Natural killer cell treated with Interleukin-12 subunit alpha and Interleukin-12 subunit beta and Interleukin-15 and Interleukin-18, amount 100 ng/mL, for 72 hours (primary cell): ENCODE measurements at regions not wholly inside any gene's neighbourhood (a gene's known extent, or its start where the extent isn't known, plus 50 kb on each side); places are given as distances from the start of the nearest gene placed in this dataset.
"Not testable (repeated sequence)": the region's sequence is repeated elsewhere in the genome, so short reads cannot be mapped to it uniquely, and the experiment has no call there.

Experiments used
- ATAC-seq, 2 donors: fragments of 150-1000 bp; cut with Tn5 transposase in 1 of 2; sonication (Bioruptor Pico), chemical (Tn5 transposase) in 1 of 2; 2 replicates each; pipeline ENCODE4 v1.10.0; 2021
- DNase-seq: peaks from one replicate; pipeline ENCODE4 v3.0.0; 2022; ENCODE audit warnings: low spot score
- H3K27ac Mint-ChIP-seq, 2 donors: 1 replicate in 1 of 2; 2 replicates in 1 of 2; pipeline ENCODE4 v1.8.0; 2022; ENCODE audit warnings: mixed read lengths in 2 of 2, mild to moderate bottlenecking in 1 of 2, moderate library complexity in 1 of 2
- H3K27me3 Mint-ChIP-seq, 2 donors: 1 replicate in 1 of 2; 2 replicates in 1 of 2; pipeline ENCODE4 v1.8.0; 2022; ENCODE audit warnings: mixed read lengths in 2 of 2
- H3K36me3 Mint-ChIP-seq: one replicate; pipeline ENCODE4 v1.8.0; 2022; ENCODE audit warnings: mixed read lengths
- H3K4me1 Mint-ChIP-seq, 2 donors: 1 replicate in 1 of 2; 2 replicates in 1 of 2; pipeline ENCODE4 v1.8.0; 2022; ENCODE audit warnings: low read depth in 2 of 2, mixed read lengths in 2 of 2, mild to moderate bottlenecking in 1 of 2
- H3K4me3 Mint-ChIP-seq: one replicate; pipeline ENCODE4 v1.8.0; 2022; ENCODE audit warnings: mixed read lengths
- H3K9me3 Mint-ChIP-seq: 2 replicates; pipeline ENCODE4 v1.8.0; 2022; ENCODE audit warnings: mixed read lengths

DNA sequence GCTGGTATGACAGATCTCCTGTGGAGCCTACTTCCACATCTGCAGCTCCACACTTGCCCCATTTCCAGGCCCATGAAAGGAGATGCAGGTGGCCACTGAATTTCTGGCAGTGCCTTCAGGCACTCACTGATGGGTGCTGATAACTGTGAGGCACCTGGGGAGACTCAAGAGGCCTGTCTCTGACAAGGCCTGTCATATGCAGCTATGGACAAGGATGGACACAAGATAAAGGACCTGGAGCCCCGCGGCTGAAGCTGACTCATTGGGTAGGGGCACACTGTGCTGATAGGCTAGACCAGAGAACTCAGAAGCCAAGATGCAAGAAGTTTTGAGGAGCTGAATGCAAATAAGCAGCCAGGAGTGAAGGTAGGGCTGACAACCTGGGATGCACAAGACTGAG is 81.0 kb upstream of the LRFN2 start:
- Mint-ChIP-seq H3K36me3 (peaks cover 16% of the 10 kb centered on the region), H3K4me1 (no peaks in the 10 kb centered on the region), H3K9me3 (peaks cover 13% of the 10 kb centered on the region), H3K27ac (no peak overlapping the region), H3K4me3 (no peak overlapping the region), H3K27me3 (peaks cover 16% of the 10 kb centered on the region in 2 donors)
- DNase-seq (no peak), ATAC-seq (no peak)

DNA sequence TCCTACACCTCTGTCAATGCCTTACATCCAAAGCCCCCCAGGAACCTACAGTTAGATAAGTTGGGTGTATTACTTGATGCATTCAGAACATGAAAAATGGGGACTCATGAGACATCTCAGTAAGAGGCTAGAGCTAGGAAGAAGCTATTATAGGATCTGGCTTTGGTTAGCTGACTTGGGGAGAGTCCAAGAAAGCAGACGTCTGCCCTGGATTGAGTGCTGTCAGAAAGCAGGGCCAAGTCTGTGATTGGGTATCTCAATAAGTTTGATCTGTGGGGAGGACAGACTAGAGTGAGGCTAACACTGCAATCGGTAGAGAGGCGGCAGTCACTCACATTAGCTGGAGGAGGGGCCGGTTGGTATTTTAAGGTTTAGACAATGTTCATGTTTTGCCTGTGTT is 79.4 kb upstream of the LRFN2 start:
- Mint-ChIP-seq H3K36me3 (peaks cover 16% of the 10 kb centered on the region), H3K27ac (no peak overlapping the region), H3K4me3 (no peak overlapping the region), H3K4me1 (no peaks in the 10 kb centered on the region), H3K9me3 (peaks cover 14% of the 10 kb centered on the region), H3K27me3 (peaks cover 16 to 17% of the 10 kb centered on the region in 2 donors)
- ATAC-seq: no peak
- DNase-seq: no peak

DNA sequence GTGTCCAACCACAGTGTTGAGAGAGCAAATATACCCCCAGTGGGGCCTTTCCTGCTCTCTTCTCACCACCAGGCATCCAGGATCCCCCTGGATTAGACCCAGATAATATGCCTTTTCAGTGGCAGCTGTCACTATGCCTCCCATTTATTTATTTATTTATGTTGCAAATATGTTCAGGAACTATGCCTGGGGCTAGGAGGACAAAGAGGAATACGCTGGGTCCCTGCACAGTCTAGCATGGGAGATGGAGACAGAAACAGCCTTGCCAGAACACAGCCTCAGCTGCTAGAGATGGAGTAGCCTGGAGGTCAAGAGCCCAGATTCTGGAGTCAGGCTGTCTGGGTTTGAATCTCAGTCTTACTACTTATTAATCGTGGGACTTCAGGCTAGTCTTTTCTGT is 74.6 kb upstream of the LRFN2 start:
- Mint-ChIP-seq H3K27me3 (peaks cover 13 to 15% of the 10 kb centered on the region in 2 donors), H3K4me3 (no peak overlapping the region), H3K4me1 (no peaks in the 10 kb centered on the region), H3K9me3 (peaks cover 14% of the 10 kb centered on the region), H3K27ac (no peak overlapping the region), H3K36me3 (peaks cover 16% of the 10 kb centered on the region)
- ATAC-seq (no peak), DNase-seq (no peak)

DNA sequence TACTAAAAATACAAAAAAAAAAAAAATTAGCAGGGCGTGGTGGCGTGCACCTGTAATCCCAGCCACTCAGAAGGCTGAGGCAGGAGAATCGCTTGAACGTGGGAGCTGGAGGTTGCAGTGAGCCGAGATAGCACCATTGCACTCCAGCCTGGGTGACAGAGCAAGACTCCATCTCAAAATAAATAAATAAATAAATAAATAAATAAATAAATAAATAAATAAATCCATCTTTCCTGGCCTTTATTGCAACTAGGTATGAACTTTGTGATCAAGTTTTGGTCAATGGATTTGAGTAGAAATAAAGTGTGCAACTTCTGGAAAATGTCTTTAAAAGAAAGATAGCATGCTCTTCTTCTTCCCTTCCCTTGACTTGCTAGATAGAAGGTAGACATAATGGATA is 69.6 kb upstream of the LRFN2 start:
- ATAC-seq: not testable (repeated sequence)

DNA sequence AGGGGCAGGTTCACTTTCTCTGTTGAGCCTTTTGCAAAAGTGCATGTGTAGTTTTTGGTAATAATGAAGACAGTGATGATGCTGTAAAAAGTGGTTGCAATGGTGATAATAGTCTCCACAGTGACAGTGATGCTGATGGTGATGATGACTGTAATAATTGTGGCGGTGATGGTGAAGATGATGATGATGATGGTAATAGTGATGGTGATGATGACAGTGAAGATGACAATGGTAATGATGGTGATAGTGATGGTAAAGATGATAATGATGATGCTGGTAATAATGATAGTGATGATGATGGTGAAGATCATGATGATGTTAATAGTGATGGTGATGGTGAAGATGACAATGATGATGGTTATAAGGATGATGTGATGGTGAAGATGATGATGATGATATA is 67.7 kb upstream of the LRFN2 start:
- no peak for ATAC-seq
- no peak for DNase-seq
- Mint-ChIP-seq H3K4me1 (no peaks in the 10 kb centered on the region), H3K36me3 (no peaks in the 10 kb centered on the region), H3K27me3 (peaks cover 2 to 3% of the 10 kb centered on the region in 2 donors), H3K27ac (no peak overlapping the region), H3K9me3 (no peaks in the 10 kb centered on the region), H3K4me3 (no peak overlapping the region)

More for the DNA sequence above, 69.6 kb upstream of the LRFN2 start:
- H3K9me3 Mint-ChIP-seq, H3K36me3 Mint-ChIP-seq, H3K27ac Mint-ChIP-seq, H3K4me1 Mint-ChIP-seq, H3K4me3 Mint-ChIP-seq, DNase-seq, H3K27me3 Mint-ChIP-seq: not testable (repeated sequence)

DNA sequence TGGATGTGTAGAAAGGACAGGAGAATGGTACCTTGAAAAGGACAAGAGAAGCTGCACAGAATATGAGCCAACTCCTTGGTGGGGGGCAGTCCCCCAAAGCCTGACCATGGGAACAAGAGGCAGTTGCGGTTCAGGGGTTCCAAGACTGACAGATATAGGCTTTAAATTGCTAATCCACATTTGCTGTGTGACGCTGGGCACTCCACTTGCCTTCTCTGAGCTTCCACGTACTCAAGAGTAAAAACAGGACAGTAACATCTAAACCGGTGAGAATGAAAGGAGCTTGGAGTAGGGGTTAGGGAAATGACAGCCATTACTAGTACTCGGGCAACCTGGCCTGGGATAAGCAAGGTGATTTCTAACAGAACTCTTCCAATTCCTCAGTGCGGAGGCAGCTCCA is 57.9 kb upstream of the LRFN2 start:
- Mint-ChIP-seq H3K36me3 (no peaks in the 10 kb centered on the region), H3K9me3 (no peaks in the 10 kb centered on the region), H3K27ac (no peak overlapping the region), H3K4me1 (peaks cover 15 to 16% of the 10 kb centered on the region in 2 donors), H3K27me3 (peaks cover 30 to 32% of the 10 kb centered on the region in 2 donors), H3K4me3 (no peak overlapping the region)
- no peak for DNase-seq
- no peak for ATAC-seq

DNA sequence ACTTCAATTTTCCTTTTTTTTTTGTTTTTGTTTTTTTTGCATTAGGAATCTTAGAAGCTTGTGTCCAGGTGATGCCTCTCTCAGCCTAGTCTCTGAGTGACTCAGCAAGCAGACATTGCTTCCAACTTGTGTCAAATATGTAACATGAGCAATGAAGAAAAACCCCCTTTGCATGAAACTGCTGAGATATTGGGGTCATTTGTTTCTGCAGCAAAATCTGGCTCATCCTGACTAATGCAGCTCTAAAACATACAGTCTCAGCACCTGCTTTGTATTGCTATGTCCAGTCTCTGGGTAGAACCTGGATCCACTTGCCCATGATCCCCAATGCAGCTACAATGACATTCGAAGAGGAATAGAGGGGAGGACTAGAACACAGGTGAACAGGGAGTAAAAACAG is 55.7 kb upstream of the LRFN2 start:
- no peaks in the 10 kb centered on the region for H3K36me3 Mint-ChIP-seq
- ATAC-seq (no peak), DNase-seq (no peak)
- no peak overlapping the region for H3K4me3 Mint-ChIP-seq
- no peaks in the 10 kb centered on the region for H3K9me3 Mint-ChIP-seq
- H3K27me3 Mint-ChIP-seq: peaks cover 17 to 20% of the 10 kb centered on the region in 2 donors
- H3K27ac Mint-ChIP-seq: no peak overlapping the region
- peaks cover 18 to 20% of the 10 kb centered on the region in 2 donors for H3K4me1 Mint-ChIP-seq

DNA sequence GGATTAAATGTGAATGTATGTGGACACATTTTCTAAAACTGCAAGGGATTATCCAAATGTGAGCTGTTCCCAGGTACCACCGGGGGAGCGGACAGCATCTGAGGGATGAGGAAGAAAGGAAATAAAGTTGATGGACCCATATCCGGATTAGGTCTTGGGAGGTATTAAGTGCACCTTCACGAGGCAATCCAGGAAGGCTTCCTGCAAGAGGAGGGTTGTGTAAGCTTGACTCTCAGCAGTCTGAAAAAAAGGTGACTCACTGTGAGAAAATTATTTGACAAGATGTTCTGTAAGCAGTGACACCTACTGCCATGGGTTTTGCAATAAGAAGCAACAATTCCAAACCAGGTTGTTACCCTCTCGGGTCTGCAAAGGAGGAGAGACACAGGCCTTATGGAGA is 55.0 kb upstream of the LRFN2 start:
- Mint-ChIP-seq H3K36me3 (no peaks in the 10 kb centered on the region), H3K27me3 (peaks cover 11 to 14% of the 10 kb centered on the region in 2 donors), H3K27ac (no peak overlapping the region), H3K4me1 (peaks cover 18 to 20% of the 10 kb centered on the region in 2 donors), H3K9me3 (no peaks in the 10 kb centered on the region), H3K4me3 (no peak overlapping the region)
- ATAC-seq (no peak), DNase-seq (no peak)

DNA sequence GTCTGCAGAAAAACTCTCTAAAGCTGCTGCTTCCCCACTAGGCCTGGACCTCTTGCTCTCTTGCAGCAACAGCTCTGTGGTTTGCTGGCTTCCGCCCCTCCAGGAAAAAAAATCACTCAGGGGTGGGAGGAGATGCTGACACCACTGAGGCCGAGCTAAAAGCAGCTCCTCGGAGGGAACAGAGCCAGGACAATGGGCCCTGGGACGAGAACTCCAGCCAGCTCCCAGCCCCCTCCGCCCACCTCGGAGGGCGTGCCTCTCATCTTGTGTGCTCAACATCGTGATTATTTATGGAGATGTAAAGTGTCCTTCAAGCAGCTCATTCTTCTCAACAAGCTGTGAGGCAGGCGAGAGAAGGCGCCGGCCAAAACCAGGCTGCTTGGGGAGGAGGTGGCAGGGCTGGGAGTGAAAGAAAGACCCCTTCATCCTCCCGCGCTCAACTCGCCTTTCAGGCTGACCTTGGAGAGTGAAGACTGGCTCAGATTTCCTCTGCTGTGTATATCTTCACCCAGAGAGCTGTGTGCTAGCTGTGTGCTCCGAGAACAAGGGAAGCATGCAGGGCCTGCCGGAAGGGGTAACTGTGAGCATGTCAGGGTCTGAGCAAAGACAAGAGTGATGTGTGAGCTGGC is 53.5 kb upstream of the LRFN2 start:
- peak; percentile 61 to 76 for ATAC-seq
- peak overlapping the region; percentile 58 for H3K4me3 Mint-ChIP-seq
- peaks cover 18 to 20% of the 10 kb centered on the region in 2 donors for H3K4me1 Mint-ChIP-seq
- H3K27ac Mint-ChIP-seq: peak overlapping the region; percentile 18 to 28
- no peaks in the 10 kb centered on the region for H3K36me3 Mint-ChIP-seq
- no peak for DNase-seq
- no peaks in the 10 kb centered on the region for H3K9me3 Mint-ChIP-seq
- peaks cover 8 to 9% of the 10 kb centered on the region in 2 donors for H3K27me3 Mint-ChIP-seq
